HK-2 (cell line): ENCODE measurements at regions not wholly inside any gene's neighbourhood (a gene's known extent, or its start where the extent isn't known, plus 50 kb on each side); places are given as distances from the start of the nearest gene placed in this dataset.

Experiments used
- DNase-seq: peaks from one replicate; pipeline ENCODE4 v3.0.0-alpha.2; 2018; ENCODE audit not compliant: unreplicated experiment

GRCh38 chr1:38577385-38577784 lies 282.2 kb downstream of the RRAGC start:
- no peak for DNase-seq

DNA sequence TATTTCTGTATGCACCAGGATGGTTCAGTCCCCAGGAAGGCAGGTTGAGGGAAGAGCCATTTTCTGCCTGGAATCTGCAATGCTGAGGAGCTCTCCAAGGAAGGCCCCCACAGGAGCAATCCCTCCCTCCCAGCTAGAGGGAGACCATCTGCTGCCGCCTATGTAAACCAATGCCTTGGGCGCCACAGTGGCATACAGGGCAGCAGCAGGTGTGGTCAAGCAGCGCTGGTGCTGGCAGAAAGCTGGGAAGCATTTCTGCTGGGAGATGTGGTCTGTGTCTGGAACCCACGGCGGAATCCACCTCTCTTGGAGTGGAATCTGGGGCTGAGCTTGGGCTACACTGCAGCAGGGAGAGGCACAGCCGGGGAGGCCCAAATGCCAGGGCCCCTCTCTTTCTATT lies 283.3 kb downstream of the RRAGC start:
- DNase-seq, result no peak

- no peak for DNase-seq
Measured at GRCh38 chr1:38571726-38572125, 287.8 kb downstream of the RRAGC start.

GRCh38 chr1:38570657-38570975 lies 289.0 kb downstream of the RRAGC start:
- DNase-seq, result no peak

DNA sequence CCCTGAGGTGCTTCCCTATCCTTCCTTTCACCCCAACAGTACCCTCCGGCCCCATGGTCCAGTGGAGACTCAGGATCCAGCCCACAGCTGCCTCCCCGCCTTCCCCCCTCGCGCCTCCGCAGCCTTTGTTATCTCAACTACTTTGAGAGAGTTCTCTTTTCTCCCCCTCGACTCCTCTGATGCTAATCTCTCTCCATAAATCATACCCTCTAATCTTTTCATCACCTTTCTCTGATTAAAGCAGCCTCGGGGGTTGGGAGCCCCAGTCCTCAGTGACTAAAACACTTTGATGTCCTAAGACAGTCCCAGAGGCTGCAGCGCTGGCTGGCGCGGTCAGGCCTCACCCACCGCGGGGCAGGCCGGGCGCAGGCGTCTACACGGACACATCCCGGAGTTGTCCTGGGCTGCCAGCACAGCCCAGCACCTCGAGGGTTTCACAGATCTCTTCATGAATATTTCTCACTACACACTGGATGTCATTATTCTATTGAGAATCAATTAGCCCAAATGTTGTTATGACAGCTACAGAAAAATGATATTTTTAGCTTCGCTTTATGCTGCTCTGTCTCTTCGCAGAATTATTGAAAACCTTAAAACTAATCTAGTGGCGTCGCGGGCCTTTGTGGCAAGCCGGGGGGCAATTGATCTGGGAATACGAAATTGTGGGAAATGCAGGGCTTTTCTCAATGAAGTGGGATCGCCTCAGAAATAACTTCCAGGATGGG lies 289.5 kb downstream of the RRAGC start:
- no peak for DNase-seq

- DNase-seq, result no peak
Measured at GRCh38 chr1:38568061-38568857, 291.3 kb downstream of the RRAGC start.

GRCh38 chr1:38567401-38567800 lies 292.2 kb downstream of the RRAGC start:
- no peak for DNase-seq

DNA sequence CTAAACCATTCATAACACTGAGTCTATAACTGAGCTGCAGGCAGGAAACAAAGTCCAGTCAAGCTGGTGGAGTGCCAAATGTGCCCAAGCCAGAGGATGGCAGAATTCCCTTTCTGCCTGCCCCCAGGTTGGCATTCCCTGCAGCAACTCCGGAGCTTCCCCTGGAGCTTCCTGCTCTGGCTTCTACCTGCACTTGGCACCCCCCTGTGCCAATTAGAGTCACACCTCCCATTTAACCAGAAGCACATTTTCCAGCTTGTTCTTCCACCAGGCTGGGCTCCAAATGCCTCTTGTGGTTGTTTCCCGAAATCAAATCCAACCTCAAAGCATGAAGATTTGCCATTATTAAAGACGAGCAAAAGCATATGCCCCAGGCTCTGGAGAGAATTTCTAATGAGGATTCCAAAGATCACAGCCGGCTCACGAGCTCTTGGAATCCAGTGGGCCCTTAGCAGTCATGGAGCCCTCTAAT lies 294.5 kb downstream of the RRAGC start:
- DNase-seq, result no peak

GRCh38 chr1:38563942-38564735 lies 295.4 kb downstream of the RRAGC start:
- DNase-seq, result no peak

- DNase-seq, result no peak
Measured at GRCh38 chr1:38561725-38562124, 297.8 kb downstream of the RRAGC start.

GRCh38 chr1:38561110-38561509 lies 298.5 kb downstream of the RRAGC start:
- DNase-seq, result no peak

GRCh38 chr1:38560457-38560856 lies 299.1 kb downstream of the RRAGC start:
- no peak for DNase-seq

DNA sequence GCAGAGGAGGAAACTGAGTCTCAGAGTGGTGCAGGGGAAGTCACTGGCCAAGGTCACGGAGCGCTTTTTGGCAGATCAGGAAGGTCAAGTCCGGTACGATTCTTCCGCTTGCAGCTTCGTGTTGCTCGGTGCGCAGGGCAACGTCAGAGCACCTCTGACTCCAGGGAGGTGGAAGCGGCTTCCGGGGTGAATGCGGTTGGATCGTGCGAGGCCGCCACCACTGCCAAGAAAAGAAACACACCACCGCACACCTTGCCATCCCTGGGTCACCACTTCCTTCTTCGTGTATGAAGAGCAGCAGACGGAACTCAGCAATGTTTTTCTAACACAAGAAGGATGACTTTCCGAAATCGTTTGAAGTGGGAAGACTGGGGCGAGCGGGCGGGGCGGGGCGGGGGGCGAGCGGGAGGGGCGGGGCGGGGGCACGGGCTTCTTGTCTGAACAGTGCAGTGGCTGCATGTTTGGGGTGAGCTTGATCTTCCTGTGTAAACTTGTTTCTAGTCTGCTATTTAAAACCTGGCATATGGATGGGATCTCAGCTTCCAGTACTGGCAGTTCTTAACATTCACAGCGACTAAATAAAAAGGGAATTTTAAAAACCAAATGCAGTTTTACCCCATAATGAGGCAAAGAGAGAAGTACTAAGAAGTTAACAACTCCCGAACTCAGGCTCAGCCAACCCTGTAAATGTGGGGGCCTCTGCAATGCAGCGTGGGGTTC lies 300.0 kb downstream of the RRAGC start:
- DNase-seq, result no peak

GRCh38 chr1:38558500-38559445 lies 300.8 kb downstream of the RRAGC start:
- DNase-seq, result no peak

- DNase-seq, result no peak
Measured at GRCh38 chr1:38558055-38558454, 301.5 kb downstream of the RRAGC start.

- no peak for DNase-seq
Measured at GRCh38 chr1:38555594-38555993, 304.0 kb downstream of the RRAGC start.

- no peak for DNase-seq
Measured at GRCh38 chr1:38555130-38555529, 304.4 kb downstream of the RRAGC start.

GRCh38 chr1:38551318-38552307 lies 308.0 kb downstream of the RRAGC start:
- no peak for DNase-seq

GRCh38 chr1:38549191-38549590 lies 310.4 kb downstream of the RRAGC start:
- DNase-seq, result no peak
